Progenitor cell of endocrine pancreas (in vitro differentiated cells): ENCODE measurements at regions not wholly inside any gene's neighbourhood (a gene's known extent, or its start where the extent isn't known, plus 50 kb on each side); places are given as distances from the start of the nearest gene placed in this dataset.
"Not testable (repeated sequence)": the region's sequence is repeated elsewhere in the genome, so short reads cannot be mapped to it uniquely, and the experiment has no call there.

Source experiments
- DNase-seq: peaks from one replicate; pipeline ENCODE4 v3.0.0; 2021; ENCODE audit warnings: low spot score; ENCODE audit not compliant: unreplicated experiment
- H3K27ac Mint-ChIP-seq: 2 replicates; pipeline ENCODE4 v1.8.0; 2021; ENCODE audit warnings: mild to moderate bottlenecking, moderate library complexity, mixed read lengths
- H3K27me3 Mint-ChIP-seq: 2 replicates; pipeline ENCODE4 v1.8.0; 2021; ENCODE audit warnings: mixed read lengths
- H3K36me3 Mint-ChIP-seq: 2 replicates; pipeline ENCODE4 v1.8.0; 2022; ENCODE audit warnings: mixed read lengths; ENCODE audit not compliant: insufficient read depth
- H3K4me1 Mint-ChIP-seq: 2 replicates; pipeline ENCODE4 v1.8.0; 2021; ENCODE audit warnings: low read depth, mixed read lengths
- H3K4me3 Mint-ChIP-seq: 2 replicates; pipeline ENCODE4 v1.8.0; 2021; ENCODE audit warnings: low read depth, mild to moderate bottlenecking, moderate library complexity, mixed read lengths
- H3K9me3 Mint-ChIP-seq: 2 replicates; pipeline ENCODE4 v1.8.0; 2021; ENCODE audit warnings: low read depth, mixed read lengths

- not testable (repeated sequence) for H3K4me1 Mint-ChIP-seq, H3K27ac Mint-ChIP-seq, H3K4me3 Mint-ChIP-seq, H3K9me3 Mint-ChIP-seq, H3K27me3 Mint-ChIP-seq, DNase-seq, H3K36me3 Mint-ChIP-seq
Observed at GRCh38 chr15:30295150-30295844, 98.0 kb downstream of the CHRFAM7A start.

GRCh38 chr15:30303968-30304367 lies 89.4 kb downstream of the CHRFAM7A start:
- not testable (repeated sequence) for H3K9me3 Mint-ChIP-seq, DNase-seq, H3K4me3 Mint-ChIP-seq, H3K4me1 Mint-ChIP-seq, H3K36me3 Mint-ChIP-seq, H3K27ac Mint-ChIP-seq, H3K27me3 Mint-ChIP-seq
